Activated CD8-positive, alpha-beta memory T cell treated with anti-CD3 and anti-CD28 coated beads for 1 hour (primary cell): ENCODE measurements at regions not wholly inside any gene's neighbourhood (a gene's known extent, or its start where the extent isn't known, plus 50 kb on each side); places are given as distances from the start of the nearest gene placed in this dataset.
"Not testable (repeated sequence)": the region's sequence is repeated elsewhere in the genome, so short reads cannot be mapped to it uniquely, and the experiment has no call there.

Source experiments
- DNase-seq, 2 donors: peaks; one replicate each; pipeline ENCODE4 v3.0.0-alpha.2; 2020; ENCODE audit warnings: low read depth in 1 of 2; ENCODE audit errors: extremely low read depth in 1 of 2

DNA sequence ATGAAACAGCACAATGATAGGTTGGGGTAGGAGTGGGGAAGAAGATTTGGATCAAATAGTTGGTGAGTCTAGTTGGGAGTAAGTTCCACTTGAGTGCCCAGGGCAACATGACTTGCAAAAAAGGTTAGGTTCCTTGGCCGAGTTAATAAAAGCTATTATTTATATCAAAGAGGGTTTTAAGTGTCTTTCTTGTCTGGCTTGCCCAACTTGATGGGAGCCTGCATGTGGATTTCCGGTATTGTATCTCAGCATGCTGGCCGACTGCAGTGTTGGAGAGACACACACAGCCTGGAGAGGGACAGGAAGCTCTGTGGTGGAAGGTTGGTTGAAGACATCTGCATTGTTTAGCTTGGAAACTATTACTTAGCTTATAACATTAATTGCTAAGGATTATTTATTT lies 449.5 kb upstream of the TBL1XR1 start:
- DNase-seq = no peak

GRCh38 chr3:177647341-177647740 lies 450.1 kb upstream of the TBL1XR1 start:
- no peak for DNase-seq

DNA sequence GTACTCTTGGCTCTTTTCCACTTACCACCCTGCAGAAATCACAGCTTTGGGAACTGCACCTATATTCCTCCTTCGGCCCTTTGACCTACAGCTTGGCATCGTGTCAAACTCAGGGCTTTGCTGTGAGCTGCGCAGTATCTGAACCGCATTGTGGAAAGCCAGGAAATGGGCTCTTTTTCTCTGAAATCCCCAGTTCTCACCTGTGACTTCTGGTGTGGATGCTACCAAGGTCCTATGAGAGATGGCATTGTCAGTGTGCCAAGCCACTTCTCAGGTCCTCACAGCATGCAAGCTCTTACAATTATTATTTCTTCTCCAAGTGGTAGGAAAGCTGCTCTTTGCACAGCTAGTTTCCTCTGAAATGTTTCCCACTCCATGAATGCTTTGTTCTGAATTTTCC lies 450.6 kb upstream of the TBL1XR1 start:
- no peak for DNase-seq

GRCh38 chr3:177652556-177653291 lies 455.4 kb upstream of the TBL1XR1 start:
- no peak for DNase-seq

- no peak for DNase-seq
Measured at GRCh38 chr3:177657243-177657642, 460.0 kb upstream of the TBL1XR1 start.

GRCh38 chr3:177658354-177658753 lies 461.1 kb upstream of the TBL1XR1 start:
- DNase-seq = no peak

- DNase-seq = not testable (repeated sequence)
Measured at GRCh38 chr3:177664380-177665103, 467.3 kb upstream of the TBL1XR1 start.

DNA sequence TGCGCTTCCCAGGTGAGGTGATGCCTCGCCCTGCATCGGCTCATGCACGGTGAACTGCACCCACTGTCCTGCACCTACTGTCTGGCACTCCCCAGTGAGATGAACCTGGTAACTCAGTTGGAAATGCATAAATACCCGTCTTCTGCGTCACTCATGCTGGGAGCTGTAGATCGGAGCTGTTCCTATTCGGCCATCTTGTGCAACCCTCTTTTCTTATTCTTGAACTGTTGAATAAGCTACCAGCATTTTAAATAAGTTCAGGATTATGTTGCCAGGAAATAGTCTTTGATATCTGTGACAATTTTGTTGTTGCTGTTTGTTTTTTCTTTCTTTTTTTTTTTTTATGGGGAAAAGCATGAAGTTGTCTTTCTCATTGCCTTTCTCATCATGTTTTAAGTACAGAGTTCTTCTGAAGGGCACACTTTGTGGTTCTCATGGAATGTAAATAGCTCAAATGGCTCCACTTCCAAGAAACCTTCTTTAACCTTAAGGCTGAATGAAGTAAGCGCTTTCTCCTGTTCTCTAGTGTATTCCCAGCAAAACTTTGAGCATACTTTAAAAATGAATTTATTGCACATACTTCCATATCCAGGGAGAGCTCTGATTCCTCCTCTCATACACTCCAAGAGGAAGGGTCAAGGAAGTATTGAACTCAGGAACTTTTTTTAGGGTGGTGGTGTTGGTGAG lies 468.0 kb upstream of the TBL1XR1 start:
- DNase-seq = no peak

DNA sequence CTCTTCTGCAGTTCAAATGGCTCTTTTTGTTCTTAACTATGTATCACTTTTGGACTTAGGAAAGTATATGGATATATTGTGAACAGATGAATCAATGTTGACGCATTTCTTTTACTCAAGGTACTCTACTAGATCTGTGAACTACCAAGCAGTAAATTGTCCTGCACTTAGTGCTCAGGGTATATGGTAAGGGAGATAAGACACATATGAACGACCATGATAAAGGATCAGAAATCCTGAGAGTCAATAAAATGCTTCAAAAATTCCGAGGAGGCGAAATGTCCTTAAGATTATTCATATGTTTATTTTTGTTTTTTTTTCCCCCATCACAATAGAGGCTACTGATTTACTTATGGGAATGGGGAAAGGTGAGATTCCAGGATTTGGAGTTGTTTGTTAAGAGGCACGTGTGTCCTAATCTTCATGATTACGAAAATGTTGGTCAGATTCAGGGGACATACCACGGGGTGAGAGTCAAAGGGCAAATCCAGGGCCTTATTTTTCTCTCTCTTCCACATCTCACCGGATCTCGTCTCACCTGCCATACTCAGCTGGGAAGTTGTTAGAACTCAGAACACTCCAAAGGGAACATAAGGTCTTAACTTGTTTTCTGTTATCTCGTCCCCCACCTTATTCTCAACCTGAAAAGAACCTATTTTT lies 475.1 kb upstream of the TBL1XR1 start:
- DNase-seq = no peak

- DNase-seq = no peak
Measured at GRCh38 chr3:177673112-177673914, 476.0 kb upstream of the TBL1XR1 start.

DNA sequence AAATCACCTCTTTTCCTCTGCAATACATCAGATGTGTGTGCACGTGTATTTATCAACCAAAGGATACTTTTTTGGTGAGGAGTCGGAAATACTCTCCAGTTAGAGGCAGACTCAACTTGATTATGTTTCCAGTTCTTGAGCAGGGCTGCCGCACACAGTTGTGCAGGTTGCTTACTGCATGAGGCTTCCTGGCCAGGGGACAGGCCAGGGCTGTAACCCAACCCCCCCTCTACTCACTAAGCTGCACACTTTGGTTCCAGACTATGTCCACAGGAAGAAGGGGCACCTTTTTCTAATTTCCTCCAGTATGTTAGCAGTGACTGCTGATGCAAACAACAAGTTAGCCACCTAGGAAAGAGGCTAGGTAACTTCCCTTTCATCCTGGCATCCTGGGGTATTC lies 476.9 kb upstream of the TBL1XR1 start:
- DNase-seq = no peak

DNA sequence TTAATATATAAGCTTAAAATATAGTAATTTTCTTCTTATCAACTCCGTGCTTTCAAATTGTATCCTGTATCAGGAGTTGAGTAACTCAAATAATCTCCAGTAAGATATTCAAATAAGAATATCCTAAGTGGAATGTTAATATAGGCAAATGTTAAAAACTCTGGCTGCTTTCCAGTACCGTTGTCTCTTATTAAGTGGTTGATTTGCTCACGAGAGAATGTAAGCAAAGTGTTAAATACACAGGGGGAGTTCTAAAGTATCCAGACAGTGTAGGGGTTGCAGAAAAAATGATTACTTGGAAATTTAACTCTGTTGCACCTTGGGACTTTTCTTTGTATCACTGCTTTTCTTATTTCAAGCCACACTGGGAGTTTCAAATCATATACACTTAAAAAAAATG lies 478.9 kb upstream of the TBL1XR1 start:
- no peak for DNase-seq

DNA sequence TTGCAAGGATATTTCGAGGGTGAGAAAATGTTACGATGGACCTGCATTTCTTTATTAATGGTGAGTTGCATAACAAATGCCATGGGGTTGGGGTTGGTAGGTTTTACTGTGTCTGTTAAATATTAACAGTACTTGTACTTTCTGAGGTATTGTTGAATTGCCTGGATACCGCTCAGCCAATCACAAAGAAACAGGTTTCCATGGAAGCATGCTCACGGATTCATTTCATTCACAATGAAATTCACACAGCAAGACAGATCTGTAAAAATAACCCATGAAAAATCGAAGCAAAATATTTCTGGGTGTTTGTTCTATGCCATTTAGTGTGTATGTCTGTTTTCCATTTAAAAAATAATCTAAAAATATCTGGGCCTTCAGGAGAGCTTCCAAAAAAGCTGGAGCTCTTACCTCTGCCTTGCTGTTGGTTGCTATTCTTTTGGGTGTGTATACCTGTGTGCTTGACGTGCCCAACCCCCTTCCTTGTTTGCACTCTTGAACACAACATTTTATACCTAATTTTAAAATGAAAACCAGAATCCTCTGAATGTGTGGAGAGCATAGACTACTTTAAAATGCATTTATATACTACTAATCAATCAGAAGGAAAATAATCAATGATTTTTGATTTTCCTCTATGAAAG lies 479.8 kb upstream of the TBL1XR1 start:
- DNase-seq = no peak

- no peak for DNase-seq
Measured at GRCh38 chr3:177679568-177680471, 482.5 kb upstream of the TBL1XR1 start.

- no peak for DNase-seq
Measured at GRCh38 chr3:177680472-177680821, 483.2 kb upstream of the TBL1XR1 start.

DNA sequence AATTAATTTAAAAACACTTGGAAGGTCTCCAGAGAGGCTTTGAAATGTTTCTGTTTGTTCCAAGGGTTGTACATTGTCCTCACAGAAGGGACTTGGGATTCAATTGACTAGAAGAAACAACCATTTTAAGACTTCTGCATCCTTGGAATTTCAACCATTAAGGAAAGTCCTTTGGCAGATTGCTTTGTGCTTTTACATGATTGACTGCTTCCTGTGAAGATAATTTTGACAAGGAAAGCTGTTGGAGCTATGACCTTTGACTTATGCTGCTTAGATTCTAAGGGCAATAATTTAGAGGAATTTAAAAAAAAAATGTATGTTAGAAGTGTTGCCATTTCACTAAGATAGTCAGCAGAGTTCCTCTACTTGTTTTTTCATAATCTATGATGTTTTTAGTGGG lies 483.9 kb upstream of the TBL1XR1 start:
- DNase-seq = no peak

DNA sequence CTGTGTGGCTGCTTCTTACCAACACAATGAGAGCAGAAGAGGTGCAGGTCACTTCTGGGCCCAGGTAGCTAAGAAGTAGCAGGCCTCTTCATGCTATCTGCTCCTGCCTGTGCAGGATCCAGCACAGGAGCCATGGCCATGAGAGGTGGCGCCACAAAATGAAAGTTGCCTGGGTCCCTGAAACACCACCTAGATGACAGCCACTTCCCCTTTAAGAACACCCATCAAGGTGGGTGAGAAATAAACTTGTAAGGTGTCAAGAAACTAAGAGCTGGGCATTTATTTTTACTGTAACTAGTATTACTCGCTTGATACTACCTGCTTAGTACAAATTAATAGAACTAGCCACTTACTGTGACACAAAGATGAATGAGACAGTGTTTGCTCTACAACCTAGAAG lies 484.6 kb upstream of the TBL1XR1 start:
- DNase-seq = no peak

DNA sequence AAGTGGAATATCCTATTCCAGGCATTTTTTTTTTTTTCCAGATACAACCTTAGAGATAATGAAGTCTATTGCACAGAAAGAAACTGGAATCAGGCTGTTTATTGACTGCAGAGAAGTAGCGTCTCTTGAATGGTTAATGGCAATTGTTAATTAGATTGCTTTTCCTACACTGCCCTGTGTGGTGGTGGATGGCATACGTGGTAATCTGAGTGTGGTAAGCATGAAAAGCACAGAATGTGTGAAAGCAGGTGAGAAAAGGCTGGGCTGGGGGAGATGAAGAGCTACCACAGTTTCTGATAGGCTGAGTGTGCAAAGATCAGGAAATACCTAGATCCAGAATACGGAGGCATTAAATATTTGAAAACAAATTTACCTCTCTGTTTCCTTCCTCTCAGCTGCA lies 486.3 kb upstream of the TBL1XR1 start:
- DNase-seq = no peak

DNA sequence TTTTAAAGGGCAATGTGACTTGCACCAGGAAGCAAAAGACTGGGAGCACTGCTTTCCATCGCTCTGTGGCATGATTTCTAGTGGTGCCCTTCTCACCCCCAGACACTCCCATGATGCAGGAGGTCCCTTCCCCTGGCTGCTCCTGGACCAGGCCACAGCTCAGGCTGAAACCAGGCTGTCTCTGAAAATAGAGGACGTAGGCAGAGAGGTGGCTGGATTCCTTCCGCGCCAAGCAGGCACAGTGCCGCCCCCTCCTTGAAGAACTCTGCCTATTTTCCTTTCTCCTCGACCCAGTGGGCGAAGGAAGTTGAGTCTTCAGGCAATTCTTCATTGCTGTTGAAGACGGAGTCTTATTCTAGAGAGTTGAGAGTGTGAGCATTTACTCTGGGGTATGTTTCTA lies 489.4 kb upstream of the TBL1XR1 start:
- no peak for DNase-seq
